NCI-H524 treated with DMSO at 0.1 percent for 48 hours (cell line): ENCODE measurements at regions not wholly inside any gene's neighbourhood (a gene's known extent, or its start where the extent isn't known, plus 50 kb on each side); places are given as distances from the start of the nearest gene placed in this dataset.
"Not testable (repeated sequence)": the region's sequence is repeated elsewhere in the genome, so short reads cannot be mapped to it uniquely, and the experiment has no call there.

Source experiments
- DNase-seq: peaks from one replicate; lab custom pipeline; 2025; lab: John Stamatoyannopoulos, UW

DNA sequence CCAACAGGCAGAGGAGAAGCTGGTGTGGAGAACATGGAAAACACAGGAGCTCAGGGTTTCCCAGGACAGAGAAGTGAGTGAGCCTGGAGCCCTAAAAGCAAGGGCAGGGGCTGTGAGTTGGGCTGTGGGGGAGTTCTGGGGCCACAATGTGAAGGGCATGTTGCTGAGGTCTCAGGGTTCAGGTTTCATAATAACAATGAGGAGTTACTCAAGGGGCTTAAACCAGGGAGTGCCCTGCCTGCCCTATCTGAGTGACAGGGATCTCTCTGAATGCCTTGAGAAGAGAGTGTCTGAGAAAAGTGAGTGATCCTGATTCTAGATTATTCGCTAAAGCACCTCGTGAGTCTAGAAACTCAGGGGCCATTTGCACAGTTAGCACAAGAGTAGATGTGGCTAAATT lies 129.6 kb downstream of the VPREB1 start:
- DNase-seq = no peak

DNA sequence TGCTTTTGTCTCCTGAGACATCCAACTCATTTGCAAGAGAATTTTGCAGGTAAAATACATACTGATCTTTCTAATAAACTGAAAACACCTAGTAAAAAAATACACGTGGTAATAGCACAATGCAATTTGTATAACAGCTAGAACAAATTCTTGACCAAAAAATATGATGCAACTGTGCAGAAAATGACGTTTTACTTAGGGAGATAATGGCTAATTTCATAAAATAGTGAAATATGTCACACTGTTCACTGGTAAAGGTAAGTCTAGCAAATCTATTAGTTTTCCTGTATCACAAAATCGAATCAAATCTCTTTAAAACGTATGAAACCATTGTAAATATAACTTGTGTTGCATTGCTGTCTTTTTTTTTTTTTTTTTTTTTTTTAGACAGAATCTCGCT lies 130.0 kb downstream of the VPREB1 start:
- no peak for DNase-seq

DNA sequence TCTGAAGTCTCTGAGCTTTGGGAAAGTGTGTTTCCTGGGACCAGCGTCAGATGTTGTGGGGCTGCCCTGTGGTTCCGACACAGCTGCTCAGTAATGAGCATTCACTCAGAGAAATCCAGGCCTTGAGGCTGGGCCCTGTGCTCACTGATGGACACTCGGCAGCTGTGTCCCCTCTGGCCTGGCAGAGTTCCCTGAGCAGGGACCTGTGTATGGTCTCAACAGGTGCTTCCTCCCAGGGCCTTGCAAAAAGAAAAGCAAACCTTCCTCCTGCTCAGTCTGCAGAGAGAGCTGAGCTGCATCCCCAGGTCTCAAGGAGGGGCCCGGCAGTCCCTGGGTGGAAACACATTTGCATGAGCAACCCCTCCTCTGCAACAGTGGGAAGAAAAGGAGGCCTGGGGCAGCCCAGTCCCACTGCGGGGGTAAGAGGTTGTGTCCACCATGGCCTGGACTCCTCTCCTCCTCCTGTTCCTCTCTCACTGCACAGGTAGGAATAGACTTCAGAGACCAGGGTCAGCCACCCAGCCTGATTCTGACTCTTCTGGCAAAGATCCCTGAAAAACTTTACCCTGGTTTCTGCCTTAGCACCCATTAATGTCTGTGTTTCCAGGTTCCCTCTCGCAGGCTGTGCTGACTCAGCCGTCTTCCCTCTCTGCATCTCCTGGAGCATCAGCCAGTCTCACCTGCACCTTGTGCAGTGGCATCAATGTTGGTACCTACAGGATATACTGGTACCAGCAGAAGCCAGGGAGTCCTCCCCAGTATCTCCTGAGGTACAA lies 131.2 kb downstream of the VPREB1 start:
- no peak for DNase-seq

DNA sequence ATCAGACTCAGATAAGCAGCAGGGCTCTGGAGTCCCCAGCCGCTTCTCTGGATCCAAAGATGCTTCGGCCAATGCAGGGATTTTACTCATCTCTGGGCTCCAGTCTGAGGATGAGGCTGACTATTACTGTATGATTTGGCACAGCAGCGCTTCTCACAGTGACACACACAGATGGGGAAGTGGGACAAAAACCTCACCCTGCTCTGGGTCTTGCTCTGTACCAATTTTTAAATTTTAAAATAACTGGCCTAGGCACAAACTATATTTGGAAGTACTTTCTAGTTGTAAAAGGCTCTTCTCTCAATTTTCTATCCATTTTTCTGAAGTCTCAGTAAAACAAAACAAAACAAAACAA lies 131.7 kb downstream of the VPREB1 start:
- no peak for DNase-seq

DNA sequence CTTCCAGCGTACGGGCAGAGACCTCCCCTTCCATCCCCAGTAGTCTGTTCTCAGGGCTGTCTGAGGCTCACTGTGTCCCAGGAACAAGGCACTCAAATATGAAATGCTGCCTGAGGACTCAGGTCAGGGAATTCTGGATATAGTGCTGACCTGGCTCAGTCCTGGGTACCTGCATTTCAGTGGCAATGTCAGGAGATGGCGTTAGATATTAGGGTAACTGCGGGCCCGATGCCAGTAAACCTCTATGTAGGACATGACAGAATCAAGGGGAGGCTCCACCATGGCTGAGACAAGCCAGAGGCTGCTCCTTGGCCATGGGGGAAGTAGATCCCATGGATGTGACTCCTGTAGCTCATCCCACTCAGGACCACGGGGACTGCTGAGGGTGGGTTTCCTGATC lies 131.7 kb downstream of the ZNF280B start:
- DNase-seq = not testable (repeated sequence)

DNA sequence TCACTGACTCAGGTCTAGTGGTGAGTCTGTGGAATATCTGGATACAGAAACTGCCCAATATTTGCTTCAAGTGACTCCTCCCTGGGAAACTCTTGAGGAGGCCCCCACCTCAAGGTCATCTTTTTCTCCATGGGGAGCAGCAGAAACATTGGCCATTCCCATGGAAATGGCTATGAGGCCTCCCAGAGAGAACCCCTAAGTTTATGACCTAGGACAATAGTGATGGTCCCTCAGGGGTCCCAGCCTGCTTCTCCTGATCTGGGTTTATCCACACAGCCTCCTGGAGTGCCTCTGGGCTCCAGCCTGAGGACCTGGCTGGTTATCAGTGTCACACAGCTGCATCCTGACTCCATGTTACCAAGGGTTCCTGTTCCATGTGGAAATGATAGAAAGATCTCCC lies 131.2 kb downstream of the ZNF280B start:
- DNase-seq = no peak

DNA sequence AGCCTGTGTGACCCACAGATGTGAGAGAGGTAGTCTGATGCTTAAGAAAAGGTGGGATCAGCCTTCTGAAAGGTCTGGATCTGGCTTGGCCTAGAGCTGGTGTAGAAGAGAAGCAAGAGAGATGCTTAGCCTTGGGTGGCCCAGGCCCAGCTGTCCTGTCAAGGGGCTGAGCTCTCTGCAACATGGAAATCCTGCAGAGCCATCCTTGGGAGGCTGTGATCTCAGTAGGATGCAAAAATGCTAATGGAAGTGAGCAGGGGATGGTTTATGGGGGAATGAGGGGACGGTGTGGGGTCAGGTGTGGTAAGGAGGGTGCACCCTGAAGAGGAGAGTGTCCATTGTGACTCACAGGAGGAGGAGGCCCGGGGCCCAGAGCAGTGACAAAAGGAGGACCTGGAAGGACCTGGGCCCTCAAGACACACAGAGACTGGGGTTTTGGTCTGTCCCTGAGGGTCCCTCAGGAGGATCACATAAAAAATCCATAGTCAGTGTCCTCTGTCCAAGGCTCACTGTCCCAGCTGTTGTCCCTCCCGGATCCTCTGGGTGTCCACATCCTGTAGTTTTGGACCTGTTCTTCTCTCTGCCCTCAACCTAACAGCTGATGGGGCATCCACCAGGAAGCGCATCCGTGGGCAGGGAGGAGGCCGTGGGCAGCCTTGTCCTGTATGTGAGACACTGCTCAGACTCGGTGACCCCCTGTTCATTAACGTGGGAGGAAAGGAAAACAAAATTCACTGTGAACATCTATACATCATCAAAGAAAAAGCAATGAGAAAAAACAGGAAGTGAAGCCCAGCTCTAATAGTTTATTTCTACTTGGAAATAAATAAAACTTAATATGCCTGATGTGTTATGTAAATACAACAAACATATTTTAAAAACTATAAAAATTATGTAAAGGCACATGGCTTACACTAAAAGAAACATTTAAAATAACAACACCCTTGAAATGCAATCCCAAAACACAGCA lies 129.8 kb downstream of the ZNF280B start:
- no peak for DNase-seq

DNA sequence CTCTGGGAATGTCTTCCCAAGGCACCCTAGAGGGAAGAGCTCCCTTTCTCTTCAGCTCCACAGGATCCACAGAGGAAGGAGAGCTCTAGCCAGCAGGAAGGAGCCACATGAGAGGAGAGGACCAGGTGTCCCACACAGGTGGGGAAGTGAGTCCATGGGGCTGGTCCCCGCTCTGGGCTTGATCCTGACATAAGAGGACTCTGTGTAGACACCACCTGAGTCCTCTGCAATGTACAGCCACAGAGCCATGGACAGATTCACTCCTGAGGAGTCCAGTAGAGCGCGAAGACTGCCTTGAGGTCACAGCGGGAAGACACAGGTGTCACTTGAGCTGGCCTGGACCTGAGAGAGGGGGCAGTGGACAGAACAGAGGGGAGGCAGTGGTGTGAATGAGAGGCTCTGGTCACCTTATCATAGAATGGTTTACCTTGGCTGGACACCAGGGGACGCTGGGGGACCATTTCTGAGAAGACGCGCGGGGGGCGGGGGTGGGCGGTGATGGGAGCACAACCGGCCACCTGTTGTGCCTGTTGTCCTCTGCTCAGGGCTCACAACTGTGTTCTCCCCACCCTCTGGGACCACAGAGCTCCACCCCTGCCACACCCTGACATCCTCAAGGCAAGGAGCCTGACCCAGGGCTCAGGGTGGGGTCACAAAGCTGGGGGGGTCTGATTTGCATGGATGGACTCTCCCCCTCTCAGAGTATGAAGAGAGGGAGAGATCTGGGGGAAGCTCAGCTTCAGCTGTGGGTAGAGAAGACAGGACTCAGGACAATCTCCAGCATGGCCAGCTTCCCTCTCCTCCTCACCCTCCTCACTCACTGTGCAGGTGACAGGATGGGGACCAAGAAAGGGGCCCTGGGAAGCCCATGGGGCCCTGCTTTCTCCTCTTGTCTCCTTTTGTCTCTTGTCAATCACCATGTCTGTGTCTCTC lies 128.2 kb downstream of the ZNF280B start:
- DNase-seq = no peak

DNA sequence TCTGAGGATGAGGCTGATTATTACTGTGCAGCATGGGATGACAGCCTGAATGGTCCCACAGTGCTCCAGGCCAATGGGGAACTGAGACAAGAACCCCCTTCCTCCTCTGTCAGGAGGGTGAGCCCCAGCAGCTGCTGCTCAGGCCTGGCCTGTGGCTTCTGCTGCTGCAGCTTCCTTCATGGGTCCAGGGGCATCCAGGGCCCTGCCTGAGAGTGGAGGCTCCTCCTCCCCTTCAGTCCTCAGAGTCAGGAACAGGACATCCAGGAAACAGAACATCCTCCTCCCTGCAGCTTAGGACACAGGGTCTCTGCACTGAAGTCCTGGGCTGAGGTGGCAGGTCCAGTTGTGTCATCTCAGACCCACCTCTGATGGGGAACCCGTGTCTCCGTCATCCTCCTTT lies 127.2 kb downstream of the ZNF280B start:
- DNase-seq = not testable (repeated sequence)

DNA sequence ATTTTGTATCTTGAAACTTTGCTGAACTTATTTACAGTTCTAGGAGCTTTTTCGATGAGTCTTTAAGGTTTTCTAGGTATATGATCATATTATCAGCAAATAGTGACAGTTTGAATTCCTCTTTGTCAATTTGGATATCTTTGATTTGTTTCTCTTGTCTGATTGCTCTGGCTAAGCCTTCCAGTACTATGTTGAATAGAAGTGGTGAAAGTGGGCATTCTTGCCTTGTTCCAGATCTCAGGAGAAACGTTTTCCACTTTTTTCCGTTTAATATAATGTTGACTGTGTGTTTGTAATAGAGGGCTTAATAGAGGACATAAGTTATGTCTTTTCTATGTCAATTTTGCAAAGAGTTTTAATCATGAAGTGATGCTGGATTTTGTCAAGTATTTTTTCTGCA lies 124.3 kb downstream of the ZNF280B start:
- no peak for DNase-seq

DNA sequence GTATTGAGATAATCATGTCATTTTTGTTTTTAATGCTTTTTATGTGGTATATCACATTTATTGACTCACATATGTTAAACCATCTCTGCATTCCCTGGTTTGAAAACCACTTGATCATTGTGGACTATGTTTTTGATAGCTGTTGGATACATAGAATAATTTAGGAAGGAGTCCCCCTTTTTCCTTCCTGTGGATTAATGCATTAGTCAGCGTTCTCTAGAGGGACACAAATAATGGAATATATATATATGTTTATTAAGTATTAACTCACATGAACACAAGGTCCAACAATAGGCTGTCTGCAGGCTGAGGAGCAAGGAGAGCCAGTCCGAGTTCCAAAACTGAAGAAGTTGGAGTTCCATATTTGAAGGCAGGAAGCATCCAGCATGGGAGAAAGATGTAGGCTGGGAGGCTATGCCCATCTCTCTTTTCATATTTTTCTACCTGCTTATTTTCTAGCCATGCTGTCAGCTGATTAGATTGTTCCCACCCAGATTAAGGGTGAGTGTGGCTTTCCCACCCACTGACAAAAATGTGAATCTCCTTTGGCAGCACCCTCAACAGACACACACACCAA lies 123.8 kb downstream of the ZNF280B start:
- DNase-seq = no peak

DNA sequence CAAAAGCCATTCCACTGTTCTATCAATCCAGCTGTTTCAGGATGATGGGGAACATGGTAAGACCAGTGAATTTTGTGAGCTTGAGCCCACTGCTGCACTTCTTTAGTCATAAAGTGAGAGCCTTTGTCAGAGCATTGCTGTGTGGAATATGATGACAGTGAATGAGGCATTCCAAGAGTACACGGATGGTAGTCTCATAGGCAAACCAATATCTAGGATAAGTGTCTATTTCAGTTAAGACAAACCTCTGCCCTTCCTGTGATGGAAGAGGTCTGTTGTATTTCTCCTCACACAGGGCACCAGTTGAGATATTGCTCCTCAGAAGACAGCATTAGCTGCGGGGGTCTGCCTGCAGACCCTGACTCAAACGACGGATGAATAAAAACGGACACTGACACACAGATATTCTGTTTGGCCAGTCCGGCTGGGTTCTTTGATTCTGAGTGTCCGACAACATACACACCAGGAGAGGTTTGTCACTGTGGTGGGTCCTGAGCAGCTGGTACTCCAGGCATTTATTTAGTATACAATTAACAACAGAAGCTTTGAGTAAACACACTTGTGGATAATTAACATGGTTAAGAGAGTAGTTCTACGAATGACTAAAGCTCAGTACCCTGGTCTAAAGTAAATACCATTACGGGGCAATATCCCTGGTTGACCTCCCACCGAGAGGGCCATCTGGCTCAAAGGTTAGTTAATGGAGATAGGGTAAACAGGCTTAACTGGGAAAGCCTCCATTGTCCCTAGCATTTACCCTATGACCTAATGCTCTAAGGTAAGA lies 121.7 kb downstream of the ZNF280B start:
- peak; percentile 64 for DNase-seq

DNA sequence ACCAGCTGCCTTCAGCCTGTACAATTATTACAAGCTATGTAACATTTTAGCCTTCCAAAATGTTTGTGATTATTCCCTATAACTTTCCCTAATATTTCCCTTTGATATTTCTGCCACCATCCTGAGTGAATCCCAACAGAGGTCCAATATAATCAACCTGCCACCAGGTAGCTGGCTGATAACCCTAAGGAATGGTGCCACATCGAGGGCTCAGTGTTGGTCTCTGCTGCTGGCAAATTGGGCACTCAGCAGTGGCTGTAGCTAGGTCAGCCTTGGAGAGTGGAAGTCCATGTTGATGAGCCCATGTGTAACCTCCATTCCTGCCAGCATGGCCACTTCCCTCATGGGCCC lies 121.2 kb downstream of the ZNF280B start:
- no peak for DNase-seq

DNA sequence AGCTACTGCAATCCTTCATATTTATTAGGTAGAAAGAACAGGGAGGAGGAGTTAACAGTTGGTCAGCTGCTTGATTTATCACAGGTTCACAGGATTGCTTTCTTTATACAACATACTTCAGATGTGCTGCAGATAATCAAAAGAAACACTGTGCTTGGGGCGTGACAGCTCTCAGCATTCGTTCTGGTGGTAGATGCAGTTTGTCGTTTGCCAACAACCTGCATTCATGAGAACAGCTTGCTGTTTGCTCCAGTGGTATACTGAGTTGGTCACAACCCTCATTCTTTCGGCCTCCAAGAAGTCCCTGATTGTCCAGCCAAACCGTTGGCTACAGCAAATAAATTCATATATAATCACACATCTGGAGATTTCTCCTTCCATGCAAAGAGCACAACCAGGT lies 120.5 kb downstream of the ZNF280B start:
- DNase-seq = no peak

DNA sequence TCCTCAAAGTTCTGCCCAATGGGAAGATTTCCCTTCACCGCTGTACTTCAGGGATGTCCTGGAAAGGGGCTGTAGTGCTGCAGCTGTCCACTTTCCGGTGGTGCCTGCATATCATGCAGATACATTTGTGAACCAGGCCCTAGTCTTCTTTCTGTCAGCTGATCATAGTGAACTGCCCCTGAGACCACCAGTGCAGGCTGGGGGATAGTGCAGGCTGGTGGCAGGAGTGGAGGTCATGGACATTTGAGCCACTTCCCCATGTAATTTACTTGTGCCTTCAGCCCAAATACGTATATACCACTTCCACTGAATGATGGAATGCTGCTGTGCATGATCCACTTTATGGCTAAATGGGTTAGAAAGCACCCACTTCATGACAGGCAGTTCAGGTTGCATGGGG lies 120.0 kb downstream of the ZNF280B start:
- no peak for DNase-seq

DNA sequence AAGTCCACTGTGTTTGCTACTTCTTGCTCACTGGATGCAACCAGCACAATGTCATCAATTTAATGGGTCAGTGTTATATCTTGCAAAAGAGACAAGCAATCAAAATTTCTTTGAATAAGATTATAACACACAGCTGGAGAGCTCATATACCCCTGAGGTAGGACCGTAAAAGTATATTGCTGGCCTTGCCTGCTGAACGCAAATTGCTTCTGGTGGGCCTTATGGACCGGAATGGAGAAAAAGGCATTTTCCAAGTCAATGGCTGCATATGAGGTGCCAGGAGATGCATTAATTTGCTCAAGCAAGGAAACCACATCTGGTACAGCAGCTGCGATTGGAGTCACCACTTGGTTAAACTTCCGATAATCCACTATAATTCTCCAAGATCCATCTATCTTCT lies 119.1 kb downstream of the ZNF280B start:
- DNase-seq = no peak

DNA sequence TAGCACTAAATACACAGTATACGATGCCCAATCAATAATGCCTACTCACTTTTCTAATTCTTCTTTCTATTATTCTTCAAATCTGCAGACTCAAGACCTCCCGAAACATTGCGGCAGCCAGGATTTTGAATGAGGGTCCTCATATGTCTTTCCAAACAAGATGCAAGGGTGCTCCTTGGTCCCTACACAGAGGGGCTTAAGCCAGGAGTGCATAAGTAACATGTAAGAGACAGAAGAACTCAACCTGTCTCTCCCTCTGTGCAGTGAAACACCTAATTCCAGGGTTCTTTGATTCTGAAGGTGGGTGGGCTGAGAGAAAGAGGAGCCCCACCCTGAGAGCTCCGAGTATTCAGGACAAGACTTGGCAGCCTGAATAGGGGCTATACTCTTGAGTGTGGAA lies 117.6 kb downstream of the ZNF280B start:
- DNase-seq = no peak

DNA sequence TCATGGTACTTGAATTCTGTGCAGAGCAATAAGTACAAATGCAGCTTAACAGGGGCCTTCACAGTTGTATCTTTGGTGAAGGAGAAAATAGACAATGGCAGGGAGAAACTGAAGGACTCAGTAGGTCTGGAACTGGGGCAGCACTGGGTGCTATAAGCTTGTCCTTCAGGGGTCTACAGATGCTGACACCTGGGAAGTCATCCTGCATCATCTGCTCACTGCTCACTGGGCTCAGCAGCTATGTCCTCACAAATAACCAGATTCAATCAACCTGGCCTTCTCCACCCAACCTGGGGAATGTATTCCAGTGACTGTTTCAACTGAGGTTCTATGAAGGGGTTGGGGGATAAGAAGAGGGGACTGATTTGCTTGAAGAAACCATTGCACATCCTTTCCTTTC lies 117.0 kb downstream of the ZNF280B start:
- no peak for DNase-seq

DNA sequence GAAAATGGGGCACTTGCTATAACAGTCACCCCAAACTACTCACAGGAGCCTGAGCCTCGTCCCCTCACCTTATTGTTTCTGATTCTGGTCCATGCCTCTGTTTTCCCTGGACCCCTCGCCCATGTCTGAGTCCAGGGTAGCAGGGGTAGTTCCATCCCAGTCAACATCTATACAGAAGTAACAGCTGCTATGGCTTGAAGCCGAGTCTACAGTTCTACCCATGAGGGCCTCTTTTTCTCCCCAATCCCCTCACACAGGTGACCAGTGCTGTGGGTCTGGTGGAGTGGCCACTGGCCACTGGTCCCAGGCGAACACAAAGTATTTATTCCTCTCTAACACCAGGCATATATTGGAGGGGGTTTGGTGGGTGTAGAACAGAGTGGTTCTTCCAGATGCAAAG lies 116.4 kb downstream of the ZNF280B start:
- no peak for DNase-seq

DNA sequence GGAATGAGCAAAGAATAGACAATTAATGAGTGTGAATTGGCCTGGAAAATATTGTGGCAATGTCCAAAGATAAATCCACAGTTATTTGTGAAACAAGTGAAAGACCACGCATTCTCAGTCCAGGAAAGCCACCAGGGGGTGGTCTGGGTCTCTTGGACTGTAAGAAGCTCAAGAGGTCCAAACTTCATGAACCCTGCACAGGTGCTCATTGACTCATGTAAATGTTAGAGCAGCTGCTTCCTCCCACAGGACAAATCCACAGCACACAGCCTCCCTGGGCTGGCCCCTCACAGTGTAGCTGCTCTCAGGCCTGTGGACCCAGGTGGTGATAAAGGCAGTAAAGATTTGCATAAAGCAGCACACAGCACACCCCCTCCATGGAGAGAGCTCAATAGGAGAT lies 114.0 kb downstream of the ZNF280B start:
- no peak for DNase-seq

DNA sequence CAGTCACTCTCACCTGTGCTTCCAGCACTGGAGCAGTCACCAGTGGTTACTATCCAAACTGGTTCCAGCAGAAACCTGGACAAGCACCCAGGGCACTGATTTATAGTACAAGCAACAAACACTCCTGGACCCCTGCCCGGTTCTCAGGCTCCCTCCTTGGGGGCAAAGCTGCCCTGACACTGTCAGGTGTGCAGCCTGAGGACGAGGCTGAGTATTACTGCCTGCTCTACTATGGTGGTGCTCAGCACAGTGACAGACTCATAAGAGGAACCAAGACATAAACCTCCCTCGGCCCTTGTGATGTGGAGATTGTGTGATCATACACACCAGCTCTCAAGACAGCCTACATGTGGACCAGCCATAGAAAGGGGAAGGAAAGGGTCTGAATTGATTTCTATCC lies 113.3 kb downstream of the ZNF280B start:
- no peak for DNase-seq
